HL-60 (cell line): ENCODE measurements at regions not wholly inside any gene's neighbourhood (a gene's known extent, or its start where the extent isn't known, plus 50 kb on each side); places are given as distances from the start of the nearest gene placed in this dataset.

Experiments used
- GABPA ChIP-seq: IDR thresholded peaks from 2 replicates; pipeline ENCODE4 v1.6.1; 2012; ENCODE audit warnings: low read depth
- POLR2AphosphoS5 ChIP-seq: IDR thresholded peaks from 2 replicates; pipeline ENCODE4 v1.6.1; 2012; ENCODE audit warnings: low read depth
- TF ChIP-seq, protein P1 (sequence below): IDR thresholded peaks from one replicate; pipeline ENCODE4 v1.5.1; 2011; ENCODE audit warnings: low read length, control low read depth, inconsistent platforms; ENCODE audit not compliant: insufficient read depth
- TF ChIP-seq, protein P2 (sequence below): IDR thresholded peaks from 2 replicates; pipeline ENCODE4 v1.6.1; 2012; ENCODE audit warnings: low read depth; ENCODE audit not compliant: insufficient replicate concordance

DNA sequence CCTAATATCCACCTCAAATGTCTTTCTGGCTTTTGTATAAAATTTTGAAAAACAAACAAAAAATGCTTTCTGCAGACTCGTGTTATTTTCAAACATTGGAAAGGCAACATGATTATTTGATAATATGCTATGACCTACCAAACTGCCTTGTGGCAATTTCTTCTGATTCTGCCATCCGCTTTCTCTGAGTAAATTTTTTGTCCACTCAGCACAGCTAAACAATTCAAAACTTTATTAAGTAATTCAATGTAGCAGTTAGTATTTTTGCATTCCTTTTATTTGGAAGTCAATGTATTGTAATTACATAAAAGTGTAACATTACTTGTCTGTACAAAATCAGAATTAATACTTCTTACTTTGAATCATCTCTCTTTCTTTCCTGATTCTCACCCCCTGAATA, 1206.6 kb upstream of the EYS start:
- TF ChIP-seq, protein P1, sequence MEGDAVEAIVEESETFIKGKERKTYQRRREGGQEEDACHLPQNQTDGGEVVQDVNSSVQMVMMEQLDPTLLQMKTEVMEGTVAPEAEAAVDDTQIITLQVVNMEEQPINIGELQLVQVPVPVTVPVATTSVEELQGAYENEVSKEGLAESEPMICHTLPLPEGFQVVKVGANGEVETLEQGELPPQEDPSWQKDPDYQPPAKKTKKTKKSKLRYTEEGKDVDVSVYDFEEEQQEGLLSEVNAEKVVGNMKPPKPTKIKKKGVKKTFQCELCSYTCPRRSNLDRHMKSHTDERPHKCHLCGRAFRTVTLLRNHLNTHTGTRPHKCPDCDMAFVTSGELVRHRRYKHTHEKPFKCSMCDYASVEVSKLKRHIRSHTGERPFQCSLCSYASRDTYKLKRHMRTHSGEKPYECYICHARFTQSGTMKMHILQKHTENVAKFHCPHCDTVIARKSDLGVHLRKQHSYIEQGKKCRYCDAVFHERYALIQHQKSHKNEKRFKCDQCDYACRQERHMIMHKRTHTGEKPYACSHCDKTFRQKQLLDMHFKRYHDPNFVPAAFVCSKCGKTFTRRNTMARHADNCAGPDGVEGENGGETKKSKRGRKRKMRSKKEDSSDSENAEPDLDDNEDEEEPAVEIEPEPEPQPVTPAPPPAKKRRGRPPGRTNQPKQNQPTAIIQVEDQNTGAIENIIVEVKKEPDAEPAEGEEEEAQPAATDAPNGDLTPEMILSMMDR = no peak
- TF ChIP-seq GABPA = no peak
- TF ChIP-seq POLR2AphosphoS5 = no peak
- TF ChIP-seq, protein P2, sequence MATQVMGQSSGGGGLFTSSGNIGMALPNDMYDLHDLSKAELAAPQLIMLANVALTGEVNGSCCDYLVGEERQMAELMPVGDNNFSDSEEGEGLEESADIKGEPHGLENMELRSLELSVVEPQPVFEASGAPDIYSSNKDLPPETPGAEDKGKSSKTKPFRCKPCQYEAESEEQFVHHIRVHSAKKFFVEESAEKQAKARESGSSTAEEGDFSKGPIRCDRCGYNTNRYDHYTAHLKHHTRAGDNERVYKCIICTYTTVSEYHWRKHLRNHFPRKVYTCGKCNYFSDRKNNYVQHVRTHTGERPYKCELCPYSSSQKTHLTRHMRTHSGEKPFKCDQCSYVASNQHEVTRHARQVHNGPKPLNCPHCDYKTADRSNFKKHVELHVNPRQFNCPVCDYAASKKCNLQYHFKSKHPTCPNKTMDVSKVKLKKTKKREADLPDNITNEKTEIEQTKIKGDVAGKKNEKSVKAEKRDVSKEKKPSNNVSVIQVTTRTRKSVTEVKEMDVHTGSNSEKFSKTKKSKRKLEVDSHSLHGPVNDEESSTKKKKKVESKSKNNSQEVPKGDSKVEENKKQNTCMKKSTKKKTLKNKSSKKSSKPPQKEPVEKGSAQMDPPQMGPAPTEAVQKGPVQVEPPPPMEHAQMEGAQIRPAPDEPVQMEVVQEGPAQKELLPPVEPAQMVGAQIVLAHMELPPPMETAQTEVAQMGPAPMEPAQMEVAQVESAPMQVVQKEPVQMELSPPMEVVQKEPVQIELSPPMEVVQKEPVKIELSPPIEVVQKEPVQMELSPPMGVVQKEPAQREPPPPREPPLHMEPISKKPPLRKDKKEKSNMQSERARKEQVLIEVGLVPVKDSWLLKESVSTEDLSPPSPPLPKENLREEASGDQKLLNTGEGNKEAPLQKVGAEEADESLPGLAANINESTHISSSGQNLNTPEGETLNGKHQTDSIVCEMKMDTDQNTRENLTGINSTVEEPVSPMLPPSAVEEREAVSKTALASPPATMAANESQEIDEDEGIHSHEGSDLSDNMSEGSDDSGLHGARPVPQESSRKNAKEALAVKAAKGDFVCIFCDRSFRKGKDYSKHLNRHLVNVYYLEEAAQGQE = no peak
